ENCODE measurements at regions not wholly inside any gene's neighbourhood (a gene's known extent, or its start where the extent isn't known, plus 50 kb on each side); places are given as distances from the start of the nearest gene placed in this dataset.

DNA sequence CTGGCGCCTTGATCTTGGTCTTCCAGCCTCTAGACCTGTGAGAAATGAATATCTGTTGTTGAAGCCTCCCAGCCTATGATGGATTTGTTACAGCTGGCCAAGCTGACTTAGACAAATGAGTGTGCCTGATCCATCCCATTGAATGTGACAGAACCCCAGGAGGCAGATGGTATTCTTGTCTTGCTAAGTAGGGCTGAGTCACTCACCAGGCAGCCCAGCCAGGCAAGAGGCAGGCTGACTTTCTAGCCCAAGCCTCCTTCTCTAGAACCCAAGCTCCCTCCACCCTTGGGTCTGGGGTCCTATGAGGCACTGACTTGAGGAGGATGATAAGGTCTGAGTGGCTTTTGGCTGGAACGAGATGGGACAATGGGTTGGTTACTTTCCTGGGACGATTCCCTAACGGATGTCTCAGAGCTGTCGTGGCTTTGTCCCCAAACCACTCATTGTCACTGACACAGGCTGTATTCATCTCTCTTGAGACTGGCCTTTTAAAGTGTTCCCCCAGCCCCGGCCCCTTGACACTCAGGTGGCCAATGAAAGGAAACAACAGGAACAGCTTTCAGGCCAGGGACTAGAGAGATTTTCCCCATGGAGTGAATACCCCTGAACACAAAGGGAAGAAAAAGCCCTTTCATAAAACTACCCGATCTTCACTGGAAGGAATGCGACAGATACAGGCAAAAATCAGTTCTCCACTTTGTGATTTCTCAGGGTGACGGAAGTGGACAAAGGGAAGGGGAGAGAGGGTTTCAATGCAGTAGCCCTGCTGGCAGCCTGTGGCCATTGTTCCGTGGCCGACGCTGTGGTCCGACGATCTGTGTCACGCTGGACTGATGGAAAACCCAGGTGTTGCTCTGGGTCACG is 264.2 kb downstream of the AACS start:
- TF ChIP-seq, protein P1, sequence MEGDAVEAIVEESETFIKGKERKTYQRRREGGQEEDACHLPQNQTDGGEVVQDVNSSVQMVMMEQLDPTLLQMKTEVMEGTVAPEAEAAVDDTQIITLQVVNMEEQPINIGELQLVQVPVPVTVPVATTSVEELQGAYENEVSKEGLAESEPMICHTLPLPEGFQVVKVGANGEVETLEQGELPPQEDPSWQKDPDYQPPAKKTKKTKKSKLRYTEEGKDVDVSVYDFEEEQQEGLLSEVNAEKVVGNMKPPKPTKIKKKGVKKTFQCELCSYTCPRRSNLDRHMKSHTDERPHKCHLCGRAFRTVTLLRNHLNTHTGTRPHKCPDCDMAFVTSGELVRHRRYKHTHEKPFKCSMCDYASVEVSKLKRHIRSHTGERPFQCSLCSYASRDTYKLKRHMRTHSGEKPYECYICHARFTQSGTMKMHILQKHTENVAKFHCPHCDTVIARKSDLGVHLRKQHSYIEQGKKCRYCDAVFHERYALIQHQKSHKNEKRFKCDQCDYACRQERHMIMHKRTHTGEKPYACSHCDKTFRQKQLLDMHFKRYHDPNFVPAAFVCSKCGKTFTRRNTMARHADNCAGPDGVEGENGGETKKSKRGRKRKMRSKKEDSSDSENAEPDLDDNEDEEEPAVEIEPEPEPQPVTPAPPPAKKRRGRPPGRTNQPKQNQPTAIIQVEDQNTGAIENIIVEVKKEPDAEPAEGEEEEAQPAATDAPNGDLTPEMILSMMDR (IDR thresholded peaks at IDR 0.05): no peak
- TF ChIP-seq POLR2A (IDR thresholded peaks at IDR 0.05): no peak
